ENCODE measurements at regions not wholly inside any gene's neighbourhood (a gene's known extent, or its start where the extent isn't known, plus 50 kb on each side); places are given as distances from the start of the nearest gene placed in this dataset.

GRCh38 chr10:63698787-63699150, 177.6 kb downstream of the REEP3 start:
- CTCF ChIA-PET = no interaction called here
- H3K27ac ChIP-seq = no peak overlapping the region
- POLR2A ChIA-PET (ENCODE audit: low non-redundant PET) = no interaction called here
- TF ChIP-seq, protein P1, sequence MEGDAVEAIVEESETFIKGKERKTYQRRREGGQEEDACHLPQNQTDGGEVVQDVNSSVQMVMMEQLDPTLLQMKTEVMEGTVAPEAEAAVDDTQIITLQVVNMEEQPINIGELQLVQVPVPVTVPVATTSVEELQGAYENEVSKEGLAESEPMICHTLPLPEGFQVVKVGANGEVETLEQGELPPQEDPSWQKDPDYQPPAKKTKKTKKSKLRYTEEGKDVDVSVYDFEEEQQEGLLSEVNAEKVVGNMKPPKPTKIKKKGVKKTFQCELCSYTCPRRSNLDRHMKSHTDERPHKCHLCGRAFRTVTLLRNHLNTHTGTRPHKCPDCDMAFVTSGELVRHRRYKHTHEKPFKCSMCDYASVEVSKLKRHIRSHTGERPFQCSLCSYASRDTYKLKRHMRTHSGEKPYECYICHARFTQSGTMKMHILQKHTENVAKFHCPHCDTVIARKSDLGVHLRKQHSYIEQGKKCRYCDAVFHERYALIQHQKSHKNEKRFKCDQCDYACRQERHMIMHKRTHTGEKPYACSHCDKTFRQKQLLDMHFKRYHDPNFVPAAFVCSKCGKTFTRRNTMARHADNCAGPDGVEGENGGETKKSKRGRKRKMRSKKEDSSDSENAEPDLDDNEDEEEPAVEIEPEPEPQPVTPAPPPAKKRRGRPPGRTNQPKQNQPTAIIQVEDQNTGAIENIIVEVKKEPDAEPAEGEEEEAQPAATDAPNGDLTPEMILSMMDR (conservative IDR thresholded peaks at IDR 0.05; ENCODE audit: low read depth) = no peak
- DNase-seq (ENCODE audit: low spot score) = no peak

DNA sequence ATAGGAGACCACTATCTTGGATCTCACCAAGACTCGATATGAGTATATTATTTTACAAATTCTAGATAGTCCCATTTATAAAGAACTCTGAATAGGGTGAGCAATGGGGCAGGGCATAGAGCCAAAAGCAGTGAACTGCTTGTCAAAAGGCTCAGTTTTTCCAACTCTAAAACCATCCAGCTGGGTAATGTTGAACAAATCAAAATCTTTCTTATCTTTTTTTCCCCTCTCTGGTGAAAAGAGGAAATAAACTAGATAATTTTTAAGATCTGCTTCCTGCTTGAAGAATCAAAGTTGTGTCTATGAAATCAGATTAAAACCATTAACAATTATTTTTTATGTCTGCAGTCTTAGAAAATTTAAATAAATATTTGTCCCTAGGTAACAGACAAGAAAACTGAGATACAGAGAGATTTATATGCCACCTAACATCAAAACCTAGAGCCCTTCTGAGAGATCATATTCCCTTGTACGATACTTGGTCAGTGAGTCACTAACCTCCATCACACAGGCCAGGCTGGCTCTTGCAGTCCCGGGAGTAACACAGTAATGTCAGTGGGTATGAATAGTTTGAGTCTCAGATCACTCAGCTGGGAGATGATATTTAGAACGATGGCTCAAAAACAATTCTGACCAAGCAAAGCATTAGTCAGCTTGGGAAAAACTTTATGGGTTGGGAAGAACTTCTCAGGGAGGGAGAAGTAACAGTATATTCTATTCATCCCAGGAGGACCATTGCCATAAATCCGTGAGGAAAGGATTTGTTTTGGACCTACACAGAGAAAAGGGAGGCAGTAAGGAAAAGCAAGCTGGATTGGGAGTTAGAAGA, 178.8 kb downstream of the REEP3 start:
- no peak overlapping the region for H3K27ac ChIP-seq
- DNase-seq (ENCODE audit: low spot score) = peak; percentile 90
- ChIA-PET CTCF (interaction anchor here (0.5 kb wide), 1 partner anchor 1949 kb away, joined by 5 read pairs; no protein-coding TSS in a partner anchor), POLR2A (ENCODE audit: low non-redundant PET) (no interaction called here)
- TF ChIP-seq, protein P1 (conservative IDR thresholded peaks at IDR 0.05; ENCODE audit: low read depth) = no peak

DNA sequence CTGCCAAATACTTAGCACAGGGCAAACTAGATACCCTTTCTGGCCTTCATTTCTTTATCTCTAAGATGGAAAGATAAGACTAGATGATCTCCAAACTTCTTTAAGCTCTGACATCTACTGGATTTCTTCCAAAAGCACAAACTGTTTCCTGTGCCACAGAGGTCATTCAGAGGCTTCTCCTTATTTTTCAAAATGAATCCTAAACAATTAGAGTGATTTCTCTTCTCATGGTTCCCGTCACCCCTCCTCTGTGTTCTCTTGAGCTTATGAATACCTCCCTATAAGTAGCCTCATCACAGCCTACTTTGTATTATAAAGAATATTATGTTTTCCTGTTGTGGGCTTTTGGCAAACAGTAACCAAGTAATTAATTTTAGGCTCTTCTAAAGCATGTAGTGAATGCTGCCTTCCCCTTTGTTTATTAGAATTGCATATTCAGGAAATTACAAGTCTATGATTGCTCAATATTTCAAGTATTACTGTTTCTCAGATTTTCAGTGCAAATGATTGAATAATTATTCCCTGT, 179.5 kb downstream of the REEP3 start:
- DNase-seq (ENCODE audit: low spot score) = no peak
- ChIA-PET CTCF (interaction anchor here (0.5 kb wide), 1 partner anchor 1950 kb away, joined by 5 read pairs; no protein-coding TSS in a partner anchor), POLR2A (ENCODE audit: low non-redundant PET) (no interaction called here)
- TF ChIP-seq, protein P1 (conservative IDR thresholded peaks at IDR 0.05; ENCODE audit: low read depth) = no peak
- no peak overlapping the region for H3K27ac ChIP-seq

DNA sequence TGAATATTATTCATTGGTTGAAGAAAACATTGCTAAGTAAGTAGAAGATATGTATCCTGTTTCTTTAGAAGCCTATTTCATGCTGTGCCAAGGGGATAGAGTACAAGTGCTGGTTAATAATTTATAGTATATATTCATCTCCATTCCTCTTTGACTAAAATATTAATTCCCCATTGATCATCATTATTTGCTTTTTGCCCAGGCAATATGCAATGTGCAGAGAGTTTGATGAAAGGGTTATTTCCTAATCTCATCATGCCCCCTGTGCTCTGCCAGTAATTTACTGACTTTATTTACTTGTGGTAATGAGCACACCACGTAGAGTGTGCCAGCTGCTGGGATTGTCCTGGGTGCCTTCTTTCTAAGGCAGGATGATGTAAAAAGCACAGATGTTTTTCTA, 180.9 kb downstream of the REEP3 start:
- DNase-seq (ENCODE audit: low spot score) = no peak
- ChIA-PET CTCF (no interaction called here), POLR2A (ENCODE audit: low non-redundant PET) (no interaction called here)
- H3K27ac ChIP-seq = no peak overlapping the region
- TF ChIP-seq, protein P1 (conservative IDR thresholded peaks at IDR 0.05; ENCODE audit: low read depth) = no peak

- no peak for DNase-seq (ENCODE audit: low spot score)
- TF ChIP-seq, protein P1 (conservative IDR thresholded peaks at IDR 0.05; ENCODE audit: low read depth) = no peak
- ChIA-PET POLR2A (ENCODE audit: low non-redundant PET) (no interaction called here), CTCF (interaction anchor here (0.6 kb wide), 1 partner anchor 642 kb away, joined by 6 read pairs; no protein-coding TSS in a partner anchor)
- no peak overlapping the region for H3K27ac ChIP-seq
These were observed 182.0 kb downstream of the REEP3 start for GRCh38 chr10:63703113-63703670.

GRCh38 chr10:63703740-63704345, 182.6 kb downstream of the REEP3 start:
- ChIA-PET CTCF (no interaction called here), POLR2A (ENCODE audit: low non-redundant PET) (no interaction called here)
- H3K27ac ChIP-seq = no peak overlapping the region
- TF ChIP-seq, protein P1 (conservative IDR thresholded peaks at IDR 0.05; ENCODE audit: low read depth) = no peak
- DNase-seq (ENCODE audit: low spot score) = no peak

Data from RWPE1 (cell line).